H9 (cell line): ENCODE measurements at regions not wholly inside any gene's neighbourhood (a gene's known extent, or its start where the extent isn't known, plus 50 kb on each side); places are given as distances from the start of the nearest gene placed in this dataset.

Experiments used
- DNase-seq: peaks from one replicate; pipeline ENCODE4 v3.0.0-alpha.2; 2017
- H2AFZ ChIP-seq: one replicate; pipeline ENCODE4 v1.6.1; 2013; ENCODE audit warnings: mild to moderate bottlenecking, low read length, control low read depth, moderate library complexity
- H2AK5ac ChIP-seq: 2 replicates; pipeline ENCODE4 v1.6.1; 2013; ENCODE audit warnings: low read length, control low read depth, mixed read lengths; ENCODE audit not compliant: insufficient read length
- H2BK120ac ChIP-seq: one replicate; pipeline ENCODE4 v1.6.1; 2013; ENCODE audit warnings: low read depth, mild to moderate bottlenecking, low read length, control low read depth, inconsistent platforms; ENCODE audit not compliant: poor library complexity, severe bottlenecking
- H2BK12ac ChIP-seq: 2 replicates; pipeline ENCODE4 v1.6.1; 2013; ENCODE audit warnings: low read length, control low read depth, mixed read lengths, low read depth; ENCODE audit not compliant: insufficient read length
- H2BK15ac ChIP-seq: 2 replicates; pipeline ENCODE4 v1.6.1; 2013; ENCODE audit warnings: low read depth, low read length, control low read depth
- H2BK20ac ChIP-seq: one replicate; pipeline ENCODE4 v1.6.1; 2013; ENCODE audit warnings: low read depth, mild to moderate bottlenecking, low read length, control low read depth, inconsistent platforms; ENCODE audit not compliant: poor library complexity, severe bottlenecking
- H2BK5ac ChIP-seq: 2 replicates; pipeline ENCODE4 v1.6.1; 2013; ENCODE audit warnings: low read length, control low read depth, mixed read lengths; ENCODE audit not compliant: insufficient read length
- H3K14ac ChIP-seq: 2 replicates; pipeline ENCODE4 v1.6.1; 2013; ENCODE audit warnings: low read length, control low read depth; ENCODE audit not compliant: insufficient read depth
- H3K18ac ChIP-seq: 2 replicates; pipeline ENCODE4 v1.6.1; 2013; ENCODE audit warnings: low read depth, mild to moderate bottlenecking, mixed read lengths, low read length, control low read depth; ENCODE audit not compliant: insufficient read length
- H3K23ac ChIP-seq: 2 replicates; pipeline ENCODE4 v1.6.1; 2013; ENCODE audit warnings: low read length, control low read depth, mixed read lengths, low read depth; ENCODE audit not compliant: insufficient read length
- H3K23me2 ChIP-seq: 2 replicates; pipeline ENCODE4 v1.6.1; 2013; ENCODE audit warnings: low read depth, mild to moderate bottlenecking, mixed read lengths, low read length, control low read depth; ENCODE audit not compliant: insufficient read length, poor library complexity, severe bottlenecking
- H3K27ac ChIP-seq: 2 replicates; pipeline ENCODE4 v1.5.1; 2013; ENCODE audit warnings: low read length, control low read depth, mixed read lengths, low read depth; ENCODE audit not compliant: insufficient read length
- H3K27me3 ChIP-seq: 2 replicates; pipeline ENCODE4 v1.6.1; 2013; ENCODE audit warnings: low read length, control low read depth, inconsistent platforms; ENCODE audit not compliant: insufficient read depth
- H3K4ac ChIP-seq: 2 replicates; pipeline ENCODE4 v1.6.1; 2013; ENCODE audit warnings: low read depth, mild to moderate bottlenecking, control low read depth, inconsistent platforms, low read length, moderate library complexity
- H3K4me1 ChIP-seq: 2 replicates; pipeline ENCODE4 v1.6.1; 2013; ENCODE audit warnings: low read length, control low read depth, inconsistent platforms; ENCODE audit not compliant: insufficient read depth
- H3K4me2 ChIP-seq: 2 replicates; pipeline ENCODE4 v1.6.1; 2013; ENCODE audit warnings: low read length, control low read depth, mixed read lengths; ENCODE audit not compliant: insufficient read length, insufficient read depth
- H3K56ac ChIP-seq: 2 replicates; pipeline ENCODE4 v1.6.1; 2013; ENCODE audit warnings: low read depth, mild to moderate bottlenecking, mixed read lengths, low read length, control low read depth; ENCODE audit not compliant: insufficient read length
- H3K79me1 ChIP-seq: 2 replicates; pipeline ENCODE4 v1.6.1; 2013; ENCODE audit warnings: low read depth, mild to moderate bottlenecking, moderate library complexity, low read length, control low read depth, inconsistent platforms; ENCODE audit not compliant: insufficient read depth, poor library complexity, severe bottlenecking
- H3K79me2 ChIP-seq: 2 replicates; pipeline ENCODE4 v1.6.1; 2013; ENCODE audit warnings: low read length, control low read depth, inconsistent platforms; ENCODE audit not compliant: insufficient read depth
- H3K9ac ChIP-seq: 2 replicates; pipeline ENCODE4 v1.6.1; 2013; ENCODE audit warnings: low read length, control low read depth, mixed read lengths; ENCODE audit not compliant: insufficient read length; ENCODE audit errors: extremely low read depth
- H3K9me3 ChIP-seq: one replicate; pipeline ENCODE4 v1.6.1; 2013; ENCODE audit warnings: low read depth, low read length, inconsistent platforms; ENCODE audit not compliant: control insufficient read depth
- H3T11ph ChIP-seq: one replicate; pipeline ENCODE4 v1.6.1; 2013; ENCODE audit warnings: mild to moderate bottlenecking, low read length, control low read depth, inconsistent platforms
- H4K20me1 ChIP-seq: one replicate; pipeline ENCODE4 v1.6.1; 2013; ENCODE audit not compliant: control insufficient read depth, insufficient read length, insufficient read depth
- H4K5ac ChIP-seq: 2 replicates; pipeline ENCODE4 v1.6.1; 2013; ENCODE audit warnings: low read depth, mild to moderate bottlenecking, mixed read lengths, low read length, control low read depth; ENCODE audit not compliant: insufficient read length
- H4K8ac ChIP-seq: replicated peaks from 2 replicates; pipeline ENCODE4 v1.6.1; 2013; ENCODE audit warnings: low read length, control low read depth, mixed read lengths, low read depth; ENCODE audit not compliant: insufficient read length
- H4K91ac ChIP-seq: 2 replicates; pipeline ENCODE4 v1.6.1; 2013; ENCODE audit warnings: low read depth, mild to moderate bottlenecking, moderate library complexity, mixed read lengths, low read length, control low read depth; ENCODE audit not compliant: insufficient read length
- H3K27ac Mint-ChIP-seq, 3 experiments: 2 replicates in 2 of 3; 3 replicates in 1 of 3; pipeline ENCODE4 v1.8.0; 2020 to 2021; ENCODE audit warnings: mixed read lengths in 3 of 3, mild to moderate bottlenecking in 1 of 3, moderate library complexity in 1 of 3
- H3K27me3 Mint-ChIP-seq: 2 replicates; pipeline ENCODE4 v1.8.0; 2021; ENCODE audit warnings: low read depth, mild to moderate bottlenecking, moderate library complexity, mixed read lengths
- H3K36me3 Mint-ChIP-seq, 3 experiments: 2 replicates in 2 of 3; 3 replicates in 1 of 3; pipeline ENCODE4 v1.8.0; 2020 to 2021; ENCODE audit warnings: low read depth in 3 of 3, mixed read lengths in 3 of 3; ENCODE audit not compliant: insufficient read depth in 1 of 3
- H3K4me1 Mint-ChIP-seq, 2 experiments: 2 replicates each; pipeline ENCODE4 v1.8.0; 2020; ENCODE audit warnings: mixed read lengths in 2 of 2
- H3K4me3 Mint-ChIP-seq, 2 experiments: 2 replicates in 1 of 2; 3 replicates in 1 of 2; pipeline ENCODE4 v1.8.0; 2020 to 2021; ENCODE audit warnings: mild to moderate bottlenecking in 2 of 2, mixed read lengths in 2 of 2, moderate library complexity in 1 of 2
- H3K9me3 Mint-ChIP-seq, 2 experiments: 2 replicates in 1 of 2; 3 replicates in 1 of 2; pipeline ENCODE4 v1.8.0; 2020; ENCODE audit warnings: mild to moderate bottlenecking in 2 of 2, mixed read lengths in 2 of 2, moderate library complexity in 1 of 2
- WGBS: extraction: QIAGEN DNeasy Blood & Tissue Kit; methylation state at CpG from one replicate; pipeline ENCODE4 v1.1.7; 2013; ENCODE audit warnings: missing lambda C conversion rate, low lambda C conversion rate, mixed read lengths; ENCODE audit not compliant: insufficient read length; ENCODE audit errors: extremely low coverage; 5-methylcytosine and 5-hydroxymethylcytosine counted together
- TF ChIP-seq, protein P1 (sequence below): fragments of 200-600 bp; sonication (generic); conservative IDR thresholded peaks from 3 replicates; pipeline ENCODE4 v1.8.0; 2021; ENCODE audit warnings: antibody characterized with exemption, mild to moderate bottlenecking

DNA sequence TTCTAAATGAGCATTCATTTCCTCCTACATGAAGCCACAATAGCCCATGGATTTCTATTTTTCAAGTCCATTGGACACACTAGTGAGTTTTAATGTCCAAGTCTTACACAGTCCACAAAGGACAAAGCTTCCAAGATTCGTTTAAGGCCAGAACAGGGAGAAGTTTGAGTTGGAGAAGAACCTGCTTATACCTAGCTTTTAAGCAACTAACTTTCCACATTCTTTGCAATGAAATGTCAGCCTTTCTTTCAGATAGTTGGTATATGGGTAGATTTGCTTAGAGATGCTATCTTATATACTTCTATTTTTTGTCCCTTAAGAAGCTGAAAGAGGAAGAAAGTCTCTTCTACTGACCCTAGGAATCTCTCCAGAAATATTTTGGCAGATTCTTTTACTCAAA lies 66.1 kb upstream of the NPAS2 start:
- H2AFZ ChIP-seq = no peak overlapping the region

More for the DNA sequence above, 66.1 kb upstream of the NPAS2 start:
- Histone ChIP-seq H3K18ac (no peak overlapping the region), H3K4me2 (no peak overlapping the region), H2BK12ac (no peak overlapping the region), H3K9me3 (no peaks in the 10 kb centered on the region), H3K4ac (no peak overlapping the region), H4K91ac (no peak overlapping the region), H2BK5ac (no peak overlapping the region), H3K14ac (no peak overlapping the region), H3K56ac (no peak overlapping the region), H2BK120ac (no peak overlapping the region), H3K4me1 (no peaks in the 10 kb centered on the region), H3K27ac (no peak overlapping the region), H3K23ac (no peak overlapping the region), H3K23me2 (no peaks in the 10 kb centered on the region), H4K5ac (no peak overlapping the region), H3K79me1 (no peaks in the 10 kb centered on the region), H3T11ph (no peak overlapping the region), H3K79me2 (no peaks in the 10 kb centered on the region), H2AK5ac (no peak overlapping the region), H4K8ac (no peak overlapping the region), H4K20me1 (no peaks in the 10 kb centered on the region), H2BK15ac (no peak overlapping the region), H2BK20ac (no peak overlapping the region), H3K27me3 (no peaks in the 10 kb centered on the region), H3K9ac (no peak overlapping the region)
- H3K4me3 Mint-ChIP-seq = no peak overlapping the region
- TF ChIP-seq, protein P1, sequence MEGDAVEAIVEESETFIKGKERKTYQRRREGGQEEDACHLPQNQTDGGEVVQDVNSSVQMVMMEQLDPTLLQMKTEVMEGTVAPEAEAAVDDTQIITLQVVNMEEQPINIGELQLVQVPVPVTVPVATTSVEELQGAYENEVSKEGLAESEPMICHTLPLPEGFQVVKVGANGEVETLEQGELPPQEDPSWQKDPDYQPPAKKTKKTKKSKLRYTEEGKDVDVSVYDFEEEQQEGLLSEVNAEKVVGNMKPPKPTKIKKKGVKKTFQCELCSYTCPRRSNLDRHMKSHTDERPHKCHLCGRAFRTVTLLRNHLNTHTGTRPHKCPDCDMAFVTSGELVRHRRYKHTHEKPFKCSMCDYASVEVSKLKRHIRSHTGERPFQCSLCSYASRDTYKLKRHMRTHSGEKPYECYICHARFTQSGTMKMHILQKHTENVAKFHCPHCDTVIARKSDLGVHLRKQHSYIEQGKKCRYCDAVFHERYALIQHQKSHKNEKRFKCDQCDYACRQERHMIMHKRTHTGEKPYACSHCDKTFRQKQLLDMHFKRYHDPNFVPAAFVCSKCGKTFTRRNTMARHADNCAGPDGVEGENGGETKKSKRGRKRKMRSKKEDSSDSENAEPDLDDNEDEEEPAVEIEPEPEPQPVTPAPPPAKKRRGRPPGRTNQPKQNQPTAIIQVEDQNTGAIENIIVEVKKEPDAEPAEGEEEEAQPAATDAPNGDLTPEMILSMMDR = no peak
- DNase-seq = no peak
- H3K9me3 Mint-ChIP-seq = no peaks in the 10 kb centered on the region
- H3K27me3 Mint-ChIP-seq = peaks cover 16% of the 10 kb centered on the region
- no peaks in the 10 kb centered on the region; a peak in 2 of 7 replicates for H3K36me3 Mint-ChIP-seq
- H3K4me1 Mint-ChIP-seq = peaks cover 0 to 4% of the 10 kb centered on the region in 2 experiments; a peak in 2 of 4 replicates
- no CpG with 5 or more reads among the region's 1 CpG for WGBS
- no peak overlapping the region for H3K27ac Mint-ChIP-seq
